Tibial artery (tissue), 4 donors: ENCODE measurements at regions not wholly inside any gene's neighbourhood (a gene's known extent, or its start where the extent isn't known, plus 50 kb on each side); places are given as distances from the start of the nearest gene placed in this dataset.
"Not testable (repeated sequence)": the region's sequence is repeated elsewhere in the genome, so short reads cannot be mapped to it uniquely, and the experiment has no call there.

Source experiments
- DNase-seq, 2 donors: peaks; one replicate each; pipeline ENCODE4 v3.0.0-alpha.2; 2019
- H3K27ac ChIP-seq, 2 donors: fragments of 200-600 bp; sonication (generic) in 1 of 2; 1 replicate in 1 of 2; 2 replicates in 1 of 2; pipeline ENCODE4 v1.5.1; 2018 to 2019; ENCODE audit warnings: mild to moderate bottlenecking in 1 of 2
- H3K27me3 ChIP-seq, 2 donors: fragments of 200-600 bp; sonication (generic) in 1 of 2; one replicate each; pipeline versions ENCODE4 v1.5.1 to v1.6.0; 2016 to 2019
- H3K36me3 ChIP-seq, 3 donors: fragments of 200-600 bp; sonication (generic) in 2 of 3; one replicate each; pipeline ENCODE4 v1.5.1; 2016 to 2019; ENCODE audit warnings: mild to moderate bottlenecking in 2 of 3
- H3K4me1 ChIP-seq, 4 donors: fragments of 200-600 bp; sonication (generic) in 2 of 4; 1 replicate in 3 of 4; 2 replicates in 1 of 4; pipeline ENCODE4 v1.5.1; 2016 to 2019
- H3K4me3 ChIP-seq, 2 donors: fragments of 200-600 bp; sonication (generic) in 1 of 2; 1 replicate in 1 of 2; 2 replicates in 1 of 2; pipeline ENCODE4 v1.5.1; 2018 to 2019; ENCODE audit warnings: mild to moderate bottlenecking in 2 of 2
- H3K9me3 ChIP-seq, 3 donors: fragments of 200-600 bp; sonication (generic) in 1 of 3; one replicate each; pipeline ENCODE4 v1.5.1; 2016 to 2019
- intact Hi-C: fragments of 100-400 bp; cut with DNase I; formaldehyde crosslinking; loops from one replicate; pipeline ENCODE4 v1.15.0; 2023; ENCODE audit warnings: low total_unique reads
- TF ChIP-seq, protein P1 (sequence below), 2 experiments: fragments of 200-600 bp in 1 of 2; fragments of 450-650 bp in 1 of 2; IDR thresholded peaks; one replicate each; pipeline ENCODE4 v1.5.1; 2017 to 2019; ENCODE audit warnings: antibody characterized with exemption in 2 of 2, mild to moderate bottlenecking in 1 of 2, moderate library complexity in 1 of 2

DNA sequence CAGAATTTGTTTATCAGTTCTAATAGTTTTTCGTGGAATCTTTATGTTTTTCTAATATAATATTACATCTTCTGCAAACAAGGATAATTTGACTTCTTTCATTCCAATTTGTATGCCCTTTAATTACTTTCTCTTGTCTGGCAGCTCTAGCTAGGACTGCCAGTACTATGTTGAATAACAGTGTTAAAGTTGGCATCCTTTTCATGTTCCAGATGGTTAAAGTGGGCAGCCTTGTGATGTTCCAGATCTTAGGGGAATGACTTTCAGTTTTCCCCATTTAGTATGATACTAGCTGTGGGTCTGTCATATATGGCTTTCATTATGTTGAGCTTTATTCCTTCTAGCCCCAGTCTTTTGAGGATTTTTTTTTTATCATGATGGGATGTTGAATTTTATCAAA lies 220.6 kb upstream of the WDFY3 start:
- Histone ChIP-seq H3K36me3 (no peaks in the 10 kb centered on the region), H3K4me1 (no peaks in the 10 kb centered on the region), H3K27me3 (no peaks in the 10 kb centered on the region), H3K9me3 (peaks cover 0 to 4% (median 0%) of the 10 kb centered on the region in 3 donors), H3K4me3 (no peak overlapping the region), H3K27ac (no peak overlapping the region)
- intact Hi-C loops: no loop called here
- TF ChIP-seq, protein P1, sequence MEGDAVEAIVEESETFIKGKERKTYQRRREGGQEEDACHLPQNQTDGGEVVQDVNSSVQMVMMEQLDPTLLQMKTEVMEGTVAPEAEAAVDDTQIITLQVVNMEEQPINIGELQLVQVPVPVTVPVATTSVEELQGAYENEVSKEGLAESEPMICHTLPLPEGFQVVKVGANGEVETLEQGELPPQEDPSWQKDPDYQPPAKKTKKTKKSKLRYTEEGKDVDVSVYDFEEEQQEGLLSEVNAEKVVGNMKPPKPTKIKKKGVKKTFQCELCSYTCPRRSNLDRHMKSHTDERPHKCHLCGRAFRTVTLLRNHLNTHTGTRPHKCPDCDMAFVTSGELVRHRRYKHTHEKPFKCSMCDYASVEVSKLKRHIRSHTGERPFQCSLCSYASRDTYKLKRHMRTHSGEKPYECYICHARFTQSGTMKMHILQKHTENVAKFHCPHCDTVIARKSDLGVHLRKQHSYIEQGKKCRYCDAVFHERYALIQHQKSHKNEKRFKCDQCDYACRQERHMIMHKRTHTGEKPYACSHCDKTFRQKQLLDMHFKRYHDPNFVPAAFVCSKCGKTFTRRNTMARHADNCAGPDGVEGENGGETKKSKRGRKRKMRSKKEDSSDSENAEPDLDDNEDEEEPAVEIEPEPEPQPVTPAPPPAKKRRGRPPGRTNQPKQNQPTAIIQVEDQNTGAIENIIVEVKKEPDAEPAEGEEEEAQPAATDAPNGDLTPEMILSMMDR (IDR thresholded peaks at IDR 0.05): no peak
- no peak for DNase-seq

DNA sequence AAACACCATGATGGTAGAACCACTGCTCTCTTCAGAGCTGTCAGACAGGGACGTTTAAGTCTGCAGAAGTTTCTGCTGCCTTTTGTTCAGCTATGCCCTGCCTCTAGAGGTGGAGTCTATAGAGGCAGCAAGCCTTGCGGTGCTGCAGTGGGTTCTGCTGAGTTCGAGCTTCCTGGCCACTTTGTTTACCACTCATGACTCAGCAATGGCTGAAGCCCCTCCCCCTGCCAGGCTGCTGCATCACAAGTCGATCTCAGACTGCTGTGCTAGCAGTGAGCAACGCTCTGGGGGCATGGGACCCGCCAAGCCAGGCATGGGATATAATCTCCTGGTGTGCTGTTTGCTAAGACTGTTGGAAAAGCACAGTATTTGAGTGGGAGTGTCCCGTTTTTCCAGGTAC lies 229.5 kb upstream of the WDFY3 start:
- H3K27me3 ChIP-seq, H3K36me3 ChIP-seq, H3K27ac ChIP-seq, DNase-seq, intact Hi-C loops, H3K4me3 ChIP-seq, H3K4me1 ChIP-seq: not testable (repeated sequence)
- peaks cover 0 to 11% (median 10%) of the 10 kb centered on the region in 3 donors for H3K9me3 ChIP-seq

DNA sequence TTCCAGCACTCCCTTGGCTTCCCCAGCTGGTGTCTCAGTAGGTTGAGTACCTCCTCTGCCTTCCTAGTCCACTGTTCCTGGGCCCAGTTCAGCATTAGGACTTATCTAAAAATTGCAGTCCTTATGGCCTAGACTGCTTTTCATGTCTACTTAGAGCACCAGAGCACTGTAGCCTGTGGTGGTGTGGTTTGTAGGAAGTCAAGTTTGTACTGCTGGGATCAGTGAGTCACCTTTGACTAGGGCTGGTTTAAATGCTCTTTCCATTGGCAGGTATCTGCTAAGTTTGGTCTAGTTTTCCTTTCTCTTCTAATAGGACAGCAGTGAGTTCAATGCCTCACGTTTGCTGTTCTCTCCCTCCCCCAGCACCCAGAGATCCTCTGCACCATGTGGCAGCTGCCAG lies 233.6 kb upstream of the WDFY3 start:
- no peaks in the 10 kb centered on the region for H3K36me3 ChIP-seq
- H3K27ac ChIP-seq: no peak overlapping the region
- H3K9me3 ChIP-seq: peaks cover 0 to 14% (median 11%) of the 10 kb centered on the region in 3 donors
- intact Hi-C loops: no loop called here
- TF ChIP-seq, protein P1 (IDR thresholded peaks at IDR 0.05): no peak
- no peaks in the 10 kb centered on the region for H3K27me3 ChIP-seq
- no peaks in the 10 kb centered on the region for H3K4me1 ChIP-seq
- H3K4me3 ChIP-seq: no peak overlapping the region
- no peak for DNase-seq

DNA sequence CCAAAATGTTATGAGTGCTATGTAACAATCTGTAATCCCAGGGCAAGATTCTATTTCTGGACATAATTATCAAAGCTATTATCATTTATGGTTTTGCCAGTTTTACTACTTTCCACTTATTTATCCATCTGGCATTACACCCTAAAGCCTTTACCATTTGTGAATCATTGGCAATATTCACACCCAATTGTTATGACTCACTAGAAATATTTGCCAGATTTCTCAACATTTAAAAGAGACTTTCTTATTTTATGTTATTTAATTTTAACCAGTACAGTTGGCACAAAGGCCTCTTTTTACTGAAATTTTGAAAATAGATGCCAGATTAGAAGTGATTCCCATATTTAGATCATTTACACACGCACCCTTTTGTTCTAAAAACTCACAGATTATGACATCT lies 242.7 kb upstream of the WDFY3 start:
- H3K9me3 ChIP-seq: peaks cover 0 to 13% (median 7%) of the 10 kb centered on the region in 3 donors

DNA sequence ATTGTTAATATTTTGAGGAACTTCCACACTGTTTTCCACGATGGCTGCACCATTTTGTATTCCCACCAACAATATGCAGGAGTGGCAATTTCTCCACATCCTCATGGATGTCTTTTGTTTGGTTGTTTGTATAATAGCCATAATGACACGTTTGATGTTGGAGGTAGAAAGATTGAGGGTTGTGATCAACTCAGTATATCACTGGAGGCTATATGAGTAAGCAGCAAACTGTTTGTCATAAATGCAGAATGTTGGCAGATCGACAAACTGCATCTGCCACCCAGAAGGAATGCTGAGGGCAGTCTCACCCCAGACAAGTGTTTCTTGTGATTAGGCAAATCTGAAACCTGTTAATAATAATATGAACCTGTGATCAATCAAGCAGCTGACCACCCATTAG lies 243.9 kb upstream of the WDFY3 start:
- intact Hi-C loops: no loop called here
- H3K9me3 ChIP-seq: peaks cover 0 to 13% (median 7%) of the 10 kb centered on the region in 3 donors
- TF ChIP-seq, protein P1 (IDR thresholded peaks at IDR 0.05): no peak
- no peak overlapping the region for H3K27ac ChIP-seq
- no peak overlapping the region for H3K4me3 ChIP-seq
- no peaks in the 10 kb centered on the region for H3K36me3 ChIP-seq
- DNase-seq: no peak
- no peaks in the 10 kb centered on the region for H3K27me3 ChIP-seq
- H3K4me1 ChIP-seq: no peaks in the 10 kb centered on the region

More for the DNA sequence above, 242.7 kb upstream of the WDFY3 start:
- Histone ChIP-seq H3K4me3 (no peak overlapping the region), H3K4me1 (no peaks in the 10 kb centered on the region), H3K36me3 (no peaks in the 10 kb centered on the region), H3K27me3 (no peaks in the 10 kb centered on the region), H3K27ac (no peak overlapping the region)
- intact Hi-C loops: no loop called here
- no peak for DNase-seq
- TF ChIP-seq, protein P1 (IDR thresholded peaks at IDR 0.05): no peak

DNA sequence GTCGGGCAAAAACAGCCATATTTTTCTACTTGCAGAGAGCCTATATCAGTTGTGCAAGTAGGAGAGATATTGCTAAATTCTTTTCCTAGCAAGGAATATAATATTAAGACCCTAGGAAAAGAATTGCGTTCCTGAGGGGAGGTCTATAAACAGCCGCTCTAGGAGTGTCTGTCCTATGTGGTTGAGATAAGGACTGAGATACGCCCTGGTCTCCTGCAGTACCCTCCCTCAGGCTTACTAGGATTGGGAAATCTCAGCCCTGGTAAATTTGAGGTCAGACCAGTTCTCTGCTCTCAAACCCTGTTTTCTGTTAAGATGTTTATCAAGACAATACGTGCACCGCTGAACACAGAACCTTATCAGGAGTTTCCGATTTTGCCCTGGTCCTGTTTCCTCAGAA lies 250.1 kb upstream of the WDFY3 start:
- H3K27me3 ChIP-seq, intact Hi-C loops, H3K4me1 ChIP-seq, H3K36me3 ChIP-seq, H3K27ac ChIP-seq, DNase-seq, H3K4me3 ChIP-seq: not testable (repeated sequence)
- H3K9me3 ChIP-seq: peaks cover 0 to 18% (median 0%) of the 10 kb centered on the region in 3 donors

DNA sequence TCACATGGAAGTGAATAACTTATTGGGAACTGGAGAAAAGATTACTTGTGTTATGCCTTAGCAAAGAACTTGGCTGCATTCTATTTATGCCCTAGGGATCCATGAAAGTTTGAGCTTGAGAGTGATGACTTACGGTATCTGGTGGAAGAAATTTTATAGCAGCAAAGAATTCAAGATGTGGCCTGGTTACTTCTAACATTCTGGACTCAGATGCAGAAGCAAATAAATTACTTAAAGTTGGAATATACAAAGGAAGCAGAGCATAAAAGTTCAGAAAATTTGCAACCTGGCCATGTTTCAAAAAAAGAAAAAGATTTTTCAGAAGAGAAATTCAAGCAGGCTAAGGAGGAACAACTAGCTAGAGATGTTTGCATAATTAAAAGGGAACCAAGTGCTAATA lies 252.3 kb upstream of the WDFY3 start:
- intact Hi-C loops: no loop called here
- TF ChIP-seq, protein P1 (IDR thresholded peaks at IDR 0.05): no peak
- no peak for DNase-seq
- no peak overlapping the region for H3K27ac ChIP-seq
- no peaks in the 10 kb centered on the region for H3K27me3 ChIP-seq
- H3K4me3 ChIP-seq: no peak overlapping the region
- H3K9me3 ChIP-seq: peaks cover 0 to 18% (median 0%) of the 10 kb centered on the region in 3 donors
- H3K36me3 ChIP-seq: no peaks in the 10 kb centered on the region
- H3K4me1 ChIP-seq: no peaks in the 10 kb centered on the region
